ENCODE measurements at regions not wholly inside any gene's neighbourhood (a gene's known extent, or its start where the extent isn't known, plus 50 kb on each side); places are given as distances from the start of the nearest gene placed in this dataset.

GRCh38 chr5:155193483-155194107 is 180.0 kb downstream of the KIF4B start:
- DNase-seq (ENCODE audit: extremely low read depth, low read depth, low spot score): no peak

- DNase-seq (ENCODE audit: extremely low read depth, low read depth, low spot score): no peak
Observed at GRCh38 chr5:155200608-155201007, 187.1 kb downstream of the KIF4B start.

- no peak for DNase-seq (ENCODE audit: extremely low read depth, low read depth, low spot score)
Observed at GRCh38 chr5:155211764-155212163, 198.2 kb downstream of the KIF4B start.

GRCh38 chr5:155222393-155222792 is 208.8 kb downstream of the KIF4B start:
- no peak for DNase-seq (ENCODE audit: extremely low read depth, low read depth, low spot score)

GRCh38 chr5:155229135-155229534 is 215.6 kb downstream of the KIF4B start:
- DNase-seq (ENCODE audit: extremely low read depth, low read depth, low spot score): no peak

- DNase-seq (ENCODE audit: extremely low read depth, low read depth, low spot score): no peak
Observed at GRCh38 chr5:155239803-155240202, 226.2 kb downstream of the KIF4B start.

- DNase-seq (ENCODE audit: extremely low read depth, low read depth, low spot score): no peak
Observed at GRCh38 chr5:155250596-155250995, 237.0 kb downstream of the KIF4B start.

- no peak for DNase-seq (ENCODE audit: extremely low read depth, low read depth, low spot score)
Observed at GRCh38 chr5:155252025-155252424, 238.5 kb downstream of the KIF4B start.

GRCh38 chr5:155252717-155253116 is 239.2 kb downstream of the KIF4B start:
- DNase-seq (ENCODE audit: extremely low read depth, low read depth, low spot score): no peak

GRCh38 chr5:155254399-155254798 is 240.8 kb downstream of the KIF4B start:
- no peak for DNase-seq (ENCODE audit: extremely low read depth, low read depth, low spot score)

- no peak for DNase-seq (ENCODE audit: extremely low read depth, low read depth, low spot score)
Observed at GRCh38 chr5:155258161-155258560, 244.6 kb downstream of the KIF4B start.

GRCh38 chr5:155259648-155260047 is 246.1 kb downstream of the KIF4B start:
- DNase-seq (ENCODE audit: extremely low read depth, low read depth, low spot score): no peak

GRCh38 chr5:155260798-155261197 is 247.2 kb downstream of the KIF4B start:
- no peak for DNase-seq (ENCODE audit: extremely low read depth, low read depth, low spot score)

GRCh38 chr5:155263381-155263780 is 249.8 kb downstream of the KIF4B start:
- no peak for DNase-seq (ENCODE audit: extremely low read depth, low read depth, low spot score)

GRCh38 chr5:155264809-155265208 is 251.3 kb downstream of the KIF4B start:
- no peak for DNase-seq (ENCODE audit: extremely low read depth, low read depth, low spot score)

- no peak for DNase-seq (ENCODE audit: extremely low read depth, low read depth, low spot score)
Observed at GRCh38 chr5:155268770-155269425, 255.3 kb downstream of the KIF4B start.

- DNase-seq (ENCODE audit: extremely low read depth, low read depth, low spot score): no peak
Observed at GRCh38 chr5:155270725-155271124, 257.2 kb downstream of the KIF4B start.

GRCh38 chr5:155274484-155274883 is 260.9 kb downstream of the KIF4B start:
- no peak for DNase-seq (ENCODE audit: extremely low read depth, low read depth, low spot score)

GRCh38 chr5:155275222-155275621 is 261.7 kb downstream of the KIF4B start:
- DNase-seq (ENCODE audit: extremely low read depth, low read depth, low spot score): no peak

GRCh38 chr5:155276231-155276630 is 262.7 kb downstream of the KIF4B start:
- DNase-seq (ENCODE audit: extremely low read depth, low read depth, low spot score): no peak

GRCh38 chr5:155278532-155278931 is 265.0 kb downstream of the KIF4B start:
- no peak for DNase-seq (ENCODE audit: extremely low read depth, low read depth, low spot score)

- DNase-seq (ENCODE audit: extremely low read depth, low read depth, low spot score): no peak
Observed at GRCh38 chr5:155282503-155283107, 269.1 kb downstream of the KIF4B start.

Measured in glomerular endothelial cell (primary cell).